ENCODE measurements at regions not wholly inside any gene's neighbourhood (a gene's known extent, or its start where the extent isn't known, plus 50 kb on each side); places are given as distances from the start of the nearest gene placed in this dataset.

GRCh38 chr6:165826487-165827189 is 163.6 kb upstream of the PDE10A start:
- POLR2A ChIA-PET (ENCODE audit: low non-redundant PET): no interaction called here
- DNase-seq (ENCODE audit: low spot score): no peak
- TF ChIP-seq EZH2 (IDR thresholded peaks at IDR 0.05; ENCODE audit: borderline replicate concordance, low read depth, low read length, poor library complexity, severe bottlenecking) (no peak), CTCF (conservative IDR thresholded peaks at IDR 0.05; ENCODE audit: low read depth, low read length) (no peak)
- CTCF ChIA-PET: no interaction called here
- intact Hi-C loops (cut with micrococcal nuclease; ENCODE audit: unreplicated experiment): no loop called here
- Histone ChIP-seq H3K9me3 (ENCODE audit: low read depth, low read length, poor library complexity, severe bottlenecking) (no peaks in the 10 kb centered on the region), H3K27ac (ENCODE audit: low read depth, low read length, poor library complexity, severe bottlenecking) (no peak overlapping the region), H3K36me3 (ENCODE audit: insufficient read depth, low read length, poor library complexity, severe bottlenecking) (no peaks in the 10 kb centered on the region), H3K27me3 (replicated peaks; ENCODE audit: insufficient read depth, low read depth, low read length, poor library complexity) (no peaks in the 10 kb centered on the region), H3K4me1 (ENCODE audit: insufficient read depth, low read length, poor library complexity, severe bottlenecking) (no peaks in the 10 kb centered on the region), H3K4me3 (ENCODE audit: low read depth, low read length, poor library complexity, severe bottlenecking) (no peak overlapping the region)
- BruUV-seq (replicated peaks): no TSS peak

- no peaks in the 10 kb centered on the region for H3K4me1 ChIP-seq (ENCODE audit: insufficient read depth, low read length, poor library complexity, severe bottlenecking)
- DNase-seq (ENCODE audit: low spot score): no peak
- no peak overlapping the region for H3K4me3 ChIP-seq (ENCODE audit: low read depth, low read length, poor library complexity, severe bottlenecking)
- intact Hi-C loops (cut with micrococcal nuclease; ENCODE audit: unreplicated experiment): no loop called here
- TF ChIP-seq EZH2 (IDR thresholded peaks at IDR 0.05; ENCODE audit: borderline replicate concordance, low read depth, low read length, poor library complexity, severe bottlenecking): no peak
- no peak for TF ChIP-seq CTCF (conservative IDR thresholded peaks at IDR 0.05; ENCODE audit: low read depth, low read length)
- H3K27me3 ChIP-seq (replicated peaks; ENCODE audit: insufficient read depth, low read depth, low read length, poor library complexity): peaks cover 10% of the 10 kb centered on the region
- BruUV-seq (replicated peaks): no TSS peak
- no peaks in the 10 kb centered on the region for H3K9me3 ChIP-seq (ENCODE audit: low read depth, low read length, poor library complexity, severe bottlenecking)
- no peak overlapping the region for H3K27ac ChIP-seq (ENCODE audit: low read depth, low read length, poor library complexity, severe bottlenecking)
- H3K36me3 ChIP-seq (ENCODE audit: insufficient read depth, low read length, poor library complexity, severe bottlenecking): no peaks in the 10 kb centered on the region
- ChIA-PET POLR2A (ENCODE audit: low non-redundant PET) (no interaction called here), CTCF (no interaction called here)
Measured at GRCh38 chr6:165825256-165825815, 162.3 kb upstream of the PDE10A start.

GRCh38 chr6:165823609-165824326 is 160.7 kb upstream of the PDE10A start:
- no peak overlapping the region for H3K27ac ChIP-seq (ENCODE audit: low read depth, low read length, poor library complexity, severe bottlenecking)
- no peak for TF ChIP-seq EZH2 (IDR thresholded peaks at IDR 0.05; ENCODE audit: borderline replicate concordance, low read depth, low read length, poor library complexity, severe bottlenecking)
- TF ChIP-seq CTCF (conservative IDR thresholded peaks at IDR 0.05; ENCODE audit: low read depth, low read length): no peak
- no peak overlapping the region for H3K4me3 ChIP-seq (ENCODE audit: low read depth, low read length, poor library complexity, severe bottlenecking)
- no peaks in the 10 kb centered on the region for H3K36me3 ChIP-seq (ENCODE audit: insufficient read depth, low read length, poor library complexity, severe bottlenecking)
- CTCF ChIA-PET: no interaction called here
- intact Hi-C loops (cut with micrococcal nuclease; ENCODE audit: unreplicated experiment): no loop called here
- DNase-seq (ENCODE audit: low spot score): no peak
- BruUV-seq (replicated peaks): no TSS peak
- POLR2A ChIA-PET (ENCODE audit: low non-redundant PET): no interaction called here
- peaks cover 25% of the 10 kb centered on the region for H3K27me3 ChIP-seq (replicated peaks; ENCODE audit: insufficient read depth, low read depth, low read length, poor library complexity)
- H3K4me1 ChIP-seq (ENCODE audit: insufficient read depth, low read length, poor library complexity, severe bottlenecking): no peaks in the 10 kb centered on the region
- H3K9me3 ChIP-seq (ENCODE audit: low read depth, low read length, poor library complexity, severe bottlenecking): no peaks in the 10 kb centered on the region

Data from A673 (cell line).